CD4-positive, alpha-beta T cell treated with Interleukin-4 for 4 hours (primary cell): ENCODE measurements at regions not wholly inside any gene's neighbourhood (a gene's known extent, or its start where the extent isn't known, plus 50 kb on each side); places are given as distances from the start of the nearest gene placed in this dataset.

Experiments used
- DNase-seq: peaks from one replicate; pipeline ENCODE4 v3.0.0-alpha.2; 2020

- DNase-seq = no peak
These were observed 65.8 kb upstream of the CREB1 start for GRCh38 chr2:207464007-207464406.

GRCh38 chr2:207465894-207466293 lies 63.9 kb upstream of the CREB1 start:
- no peak for DNase-seq

GRCh38 chr2:207467716-207468347 lies 61.9 kb upstream of the CREB1 start:
- peak; percentile 4 for DNase-seq

- DNase-seq = no peak
These were observed 61.3 kb upstream of the CREB1 start for GRCh38 chr2:207468488-207468887.

GRCh38 chr2:207469451-207469850 lies 60.3 kb upstream of the CREB1 start:
- no peak for DNase-seq

DNA sequence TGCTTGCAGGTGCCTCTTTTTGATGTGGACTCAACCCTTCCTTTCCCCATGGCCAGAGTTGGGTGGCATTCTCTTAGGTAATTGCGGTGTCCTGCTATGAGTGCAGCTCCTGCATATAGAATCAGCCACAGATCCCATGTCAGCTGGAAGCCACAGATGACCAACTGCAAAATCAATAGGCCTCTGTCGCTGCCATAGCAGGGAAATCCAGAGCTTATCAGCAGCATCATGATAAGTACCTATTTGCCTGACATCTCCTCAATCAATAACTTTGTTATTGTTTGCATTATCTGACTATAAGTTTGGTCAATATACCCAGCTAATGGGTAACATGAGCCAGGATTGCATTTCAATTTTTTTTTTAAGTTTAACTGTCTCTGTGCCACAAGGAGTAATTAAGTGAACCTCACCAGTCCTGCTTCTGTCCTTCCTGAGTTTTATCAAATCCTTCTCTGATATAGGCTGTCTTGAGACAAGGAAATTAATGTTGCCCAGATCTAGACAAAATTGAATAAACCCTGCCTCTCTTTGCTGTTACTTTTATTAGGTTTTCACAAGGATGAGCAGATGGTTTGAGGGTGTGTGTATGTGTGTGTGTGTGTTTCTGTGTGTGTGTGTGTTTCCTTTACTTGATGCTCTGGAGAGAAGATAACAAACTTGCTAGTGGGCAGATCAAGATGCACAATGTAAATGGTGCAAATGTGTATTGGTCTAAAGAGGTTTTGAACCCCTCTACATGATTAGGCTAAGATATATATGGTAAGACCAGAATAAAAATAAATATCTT lies 59.6 kb upstream of the CREB1 start:
- DNase-seq = no peak

DNA sequence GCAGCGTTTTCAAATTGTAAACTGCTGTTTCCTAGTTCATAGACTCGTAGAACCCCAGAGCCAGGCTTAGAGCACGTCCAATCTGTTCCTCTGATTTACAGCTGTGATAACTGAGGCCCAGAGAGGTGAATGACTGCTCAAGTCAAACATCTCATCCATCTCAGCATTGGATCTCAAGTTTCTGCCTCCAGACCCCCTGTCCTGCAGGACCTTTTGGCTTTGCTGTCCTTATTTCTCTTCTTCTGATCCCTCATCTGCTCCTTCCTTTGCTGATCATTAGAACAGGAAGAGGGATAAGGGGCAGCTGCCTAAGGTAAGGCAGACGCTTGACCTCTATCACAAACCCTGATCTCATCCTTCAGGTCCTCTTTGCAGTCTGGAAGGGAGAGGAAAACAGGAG lies 58.5 kb upstream of the CREB1 start:
- no peak for DNase-seq

DNA sequence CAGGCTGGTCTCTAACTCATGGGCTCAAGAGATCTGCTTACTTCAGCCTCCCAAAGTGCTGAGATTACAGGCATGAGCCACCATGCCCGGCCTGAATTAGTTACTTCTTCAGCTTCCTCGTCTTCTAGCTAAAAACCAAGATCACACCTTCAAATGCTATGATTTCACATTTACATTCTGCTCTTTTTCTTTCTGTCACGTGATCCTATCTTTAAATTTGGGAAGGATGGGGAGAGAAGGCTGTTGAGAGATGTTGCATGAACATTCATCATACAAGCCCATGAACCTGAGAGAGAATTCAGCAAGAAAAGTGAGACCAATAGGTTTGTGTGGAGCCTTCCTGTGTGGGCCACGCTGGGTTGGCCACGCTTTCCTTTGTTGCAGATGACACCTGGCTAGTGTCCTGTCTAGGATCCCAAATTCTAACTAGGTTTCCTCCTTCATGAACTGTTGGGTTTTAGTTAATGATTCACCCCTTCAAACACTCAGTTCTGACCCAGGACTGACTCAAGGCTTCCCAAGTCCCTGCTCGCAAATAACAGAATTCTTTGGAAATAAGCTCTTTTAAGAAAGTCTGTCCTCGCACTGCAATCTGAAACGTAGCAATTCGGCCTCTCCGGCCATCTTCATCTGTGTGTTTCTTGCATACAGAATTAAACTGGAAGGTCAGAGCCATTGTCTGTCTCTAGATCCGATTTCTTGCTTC lies 57.3 kb upstream of the CREB1 start:
- no peak for DNase-seq

DNA sequence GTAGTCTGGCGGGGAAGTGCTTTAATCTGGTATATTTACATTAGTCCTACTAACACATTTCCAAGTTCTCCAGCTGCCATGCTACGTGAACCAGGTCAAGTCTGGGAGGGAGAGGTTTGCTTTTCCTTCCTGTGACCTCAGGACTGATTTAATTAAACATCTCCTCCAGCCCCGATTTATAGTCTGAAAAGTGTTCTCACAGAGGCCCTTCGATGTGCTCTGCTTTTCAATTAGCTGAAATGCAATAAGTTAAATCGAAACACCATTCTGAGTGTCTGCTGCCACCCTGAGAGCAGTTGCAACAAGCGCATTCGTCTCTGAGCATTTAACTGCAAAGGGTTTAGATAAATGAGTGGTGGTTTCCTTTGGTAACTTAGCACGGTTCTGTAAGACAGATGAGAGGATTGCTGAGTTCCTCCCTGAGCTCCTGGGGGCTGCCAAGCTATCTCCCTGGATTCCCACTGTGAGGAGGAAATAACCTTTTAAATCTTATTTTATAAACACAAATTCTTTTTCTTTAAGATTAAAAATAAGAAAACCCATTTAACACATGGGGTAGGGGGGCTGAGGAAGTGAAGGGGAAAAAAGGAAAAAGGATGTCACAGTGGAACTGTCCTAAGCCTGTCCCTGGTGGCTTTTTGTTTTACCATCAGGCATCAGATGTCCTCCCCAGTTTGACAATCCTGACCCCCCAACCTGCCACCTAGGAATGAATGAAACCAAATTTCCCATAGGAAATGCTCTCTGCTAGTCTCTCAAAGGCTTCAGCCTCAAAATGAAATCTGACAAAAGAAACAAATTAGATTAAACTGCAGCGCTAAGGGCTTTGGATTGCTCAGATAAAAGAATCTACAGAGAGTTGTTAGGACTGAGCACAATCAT lies 56.5 kb upstream of the CREB1 start:
- DNase-seq = peak; percentile 9

DNA sequence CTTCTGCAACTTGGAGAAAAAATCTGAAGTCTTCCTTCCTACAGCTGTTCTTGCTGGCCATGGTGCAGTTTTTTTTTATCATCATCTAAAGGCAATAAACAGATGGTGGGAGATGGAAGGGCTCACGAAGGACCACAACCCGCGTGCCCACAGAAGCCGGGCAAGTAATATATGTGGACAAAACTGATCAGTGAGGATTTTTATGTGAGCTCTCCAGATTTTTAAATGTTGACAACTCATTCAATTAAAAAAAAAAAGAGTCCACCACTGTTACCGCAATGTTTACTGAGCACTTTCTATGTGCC lies 55.9 kb upstream of the CREB1 start:
- no peak for DNase-seq

DNA sequence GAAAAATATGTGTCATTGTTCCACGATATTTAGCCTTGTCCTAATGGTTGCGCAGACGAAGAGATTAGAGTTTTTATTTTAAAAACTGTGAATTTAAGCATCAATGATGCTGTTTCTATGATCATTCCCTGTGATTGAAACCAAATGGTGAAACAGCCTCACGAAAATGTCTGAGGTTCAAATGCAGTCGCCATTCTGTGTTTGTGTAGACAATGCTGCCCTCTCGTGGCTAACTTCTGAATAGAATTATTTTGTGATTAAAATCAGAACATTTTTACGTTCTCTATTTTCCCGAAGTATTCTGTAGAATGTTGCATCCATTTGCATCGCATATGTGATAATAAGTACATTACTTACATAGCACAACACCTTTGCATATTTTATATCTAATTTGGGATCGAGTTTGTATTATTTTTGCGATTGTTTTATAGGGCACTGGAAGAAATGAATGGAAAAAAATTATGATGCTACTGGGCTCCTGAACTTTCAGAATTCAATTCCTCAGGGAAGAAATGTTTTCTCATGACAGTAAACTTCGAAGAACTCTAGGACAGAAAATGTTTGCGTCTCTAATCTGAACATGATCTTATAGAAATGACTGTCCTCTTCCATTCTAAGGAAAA lies 54.8 kb upstream of the CREB1 start:
- peak; percentile 70 for DNase-seq

- no peak for DNase-seq
These were observed 54.2 kb upstream of the CREB1 start for GRCh38 chr2:207475546-207475945.

DNA sequence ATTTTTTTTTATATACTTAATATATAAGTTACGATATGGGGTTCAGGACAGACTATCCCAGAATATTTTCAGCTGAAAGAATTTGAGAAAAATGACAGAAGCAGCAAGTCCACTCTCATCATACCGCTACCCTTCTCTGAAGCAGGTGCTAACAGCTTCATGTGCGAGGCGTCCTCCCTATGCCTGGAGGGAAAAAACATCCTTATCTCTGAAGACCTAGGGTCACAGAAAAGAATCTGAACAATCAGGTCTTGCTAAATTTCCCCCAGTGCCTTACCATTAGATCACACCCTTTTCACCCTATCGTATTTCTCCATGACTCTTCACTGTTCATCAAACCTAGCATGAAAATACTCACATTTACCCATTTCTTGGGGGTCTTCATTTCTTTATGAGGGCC lies 51.9 kb upstream of the CREB1 start:
- no peak for DNase-seq

DNA sequence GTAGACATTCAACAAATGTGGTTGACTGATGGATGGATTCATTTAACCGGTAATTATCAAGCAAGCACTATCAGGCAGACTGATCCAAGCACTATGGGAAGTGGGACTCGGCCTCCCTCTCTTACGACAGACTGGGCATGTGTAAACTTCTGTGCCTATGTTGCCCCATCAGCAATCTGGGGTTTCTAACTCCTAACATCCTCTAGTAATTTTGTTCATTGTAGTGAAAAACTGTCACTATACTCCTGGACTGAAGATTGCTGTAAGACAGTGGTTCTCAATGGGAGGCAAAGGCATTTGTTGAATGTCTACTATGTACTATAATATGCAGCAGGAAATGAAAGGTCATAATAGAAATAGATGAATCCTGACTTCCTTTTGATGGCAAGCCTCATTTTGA lies 51.2 kb upstream of the CREB1 start:
- DNase-seq = no peak

- DNase-seq = no peak
These were observed 50.5 kb upstream of the CREB1 start for GRCh38 chr2:207479198-207479785.
